Spleen (tissue), 11 donors: ENCODE measurements at regions not wholly inside any gene's neighbourhood (a gene's known extent, or its start where the extent isn't known, plus 50 kb on each side); places are given as distances from the start of the nearest gene placed in this dataset.

Experiments used
- DNase-seq: peaks from one replicate; pipeline ENCODE4 v3.0.0-alpha.2; 2020
- H3K27ac ChIP-seq, 8 donors: fragments of 200-600 bp; sonication (generic) in 7 of 8; 1 replicate in 4 of 8; 2 replicates in 4 of 8; pipeline versions ENCODE4 v1.5.0 to v1.8.0; 2016 to 2021; ENCODE audit warnings: inconsistent platforms in 4 of 8, mild to moderate bottlenecking in 4 of 8, moderate library complexity in 1 of 8
- H3K27me3 ChIP-seq, 7 donors: fragments of 200-600 bp; sonication (generic) in 6 of 7; replicated peaks in 1 of 7; 1 replicate in 4 of 7; 2 replicates in 3 of 7; pipeline versions ENCODE4 v1.5.0 to v1.8.0; 2016 to 2021; ENCODE audit warnings: inconsistent platforms in 3 of 7, mild to moderate bottlenecking in 1 of 7
- H3K36me3 ChIP-seq, 6 donors: fragments of 200-600 bp; sonication (generic) in 5 of 6; 1 replicate in 4 of 6; 2 replicates in 2 of 6; pipeline versions ENCODE4 v1.5.0 to v1.8.0; 2016 to 2021; ENCODE audit warnings: inconsistent platforms in 2 of 6
- H3K4me1 ChIP-seq, 6 donors: fragments of 200-600 bp; sonication (generic) in 5 of 6; 1 replicate in 3 of 6; 2 replicates in 3 of 6; pipeline versions ENCODE4 v1.5.0 to v1.8.0; 2016 to 2021; ENCODE audit warnings: inconsistent platforms in 3 of 6
- H3K4me3 ChIP-seq, 8 donors: fragments of 200-600 bp; sonication (generic) in 7 of 8; 1 replicate in 4 of 8; 2 replicates in 4 of 8; pipeline versions ENCODE4 v1.5.0 to v1.8.0; 2016 to 2021; ENCODE audit warnings: inconsistent platforms in 4 of 8, mild to moderate bottlenecking in 4 of 8, moderate library complexity in 2 of 8
- H3K9me3 ChIP-seq, 8 donors: fragments of 200-600 bp; sonication (generic) in 7 of 8; 1 replicate in 4 of 8; 2 replicates in 4 of 8; pipeline versions ENCODE4 v1.5.0 to v1.8.0; 2016 to 2021; ENCODE audit warnings: inconsistent platforms in 4 of 8
- CTCF ChIP-seq, 11 experiments: fragments of 200-600 bp in 7 of 11; fragments of 450-650 bp in 4 of 11; sonication (generic) in 4 of 11; IDR thresholded peaks in 8 of 11; conservative IDR thresholded peaks in 3 of 11; 1 replicate in 7 of 11; 2 replicates in 4 of 11; pipeline versions ENCODE4 v1.4.0 to v1.8.0; 2016 to 2021; ENCODE audit warnings: antibody characterized with exemption in 11 of 11, inconsistent platforms in 4 of 11, mild to moderate bottlenecking in 1 of 11
- POLR2A ChIP-seq, 3 donors: fragments of 450-650 bp; IDR thresholded peaks; one replicate each; pipeline ENCODE4 v1.5.1; 2017; ENCODE audit warnings: antibody characterized with exemption in 3 of 3, mild to moderate bottlenecking in 1 of 3
- POLR2AphosphoS5 ChIP-seq, 3 donors: sonication (generic); formaldehyde crosslinking; IDR thresholded peaks; one replicate each; pipeline ENCODE4 v1.5.1; 2017; ENCODE audit warnings: antibody characterized with exemption in 3 of 3
- WGBS, 5 donors: extraction: QIAGEN DNeasy Blood & Tissue Kit in 3 of 5; methylation state at CpG; one replicate each; pipeline versions ENCODE4 v1.1.5 to v1.1.7; 2013 to 2018; 5-methylcytosine and 5-hydroxymethylcytosine counted together
- intact Hi-C: fragments of 100-400 bp; cut with DNase I; formaldehyde crosslinking; loops from one replicate; pipeline ENCODE4 v1.15.0; 2023; ENCODE audit warnings: low total_unique reads
- donor health status: healthy with polysubstance abuse.
- donor health status: DM: no; HTN: no; CAD: no; lungs with moderate emphysema.
- donor health status: DM: no; HTN: no; CAD: no.
- donor health status: Bipolar disorder and iron deficiency.
- donor health status: healthy.
- donor health status: DM: no; HTN: no; CAD: no.
- donor health status: DM: yes; HTN: yes; CAD: no.

- TF ChIP-seq POLR2AphosphoS5 (IDR thresholded peaks at IDR 0.05) (no peak), POLR2A (IDR thresholded peaks at IDR 0.05) (no peak)
- WGBS, 5 donors: 64 to 84% (median 78%) methylated on average over 6 of the region's 6 CpGs
- intact Hi-C loops: no loop called here
Observed at GRCh38 chr18:67650686-67651385, 134.3 kb upstream of the DSEL start.

GRCh38 chr18:67646890-67647289, 130.4 kb upstream of the DSEL start:
- TF ChIP-seq POLR2A (IDR thresholded peaks at IDR 0.05) (no peak), CTCF (IDR thresholded peaks at IDR 0.05 in 8 of 11, conservative IDR thresholded peaks at IDR 0.05 in 3 of 11) (no peak), POLR2AphosphoS5 (IDR thresholded peaks at IDR 0.05) (no peak)
- DNase-seq: no peak
- Histone ChIP-seq H3K4me1 (no peaks in the 10 kb centered on the region), H3K27me3 (no peaks in the 10 kb centered on the region), H3K4me3 (no peak overlapping the region), H3K9me3 (no peaks in the 10 kb centered on the region), H3K36me3 (no peaks in the 10 kb centered on the region), H3K27ac (no peak overlapping the region)
- 77 to 95% (median 90%) methylated on average over 2 of the region's 2 CpGs for WGBS, 5 donors
- intact Hi-C loops: no loop called here

More at GRCh38 chr18:67650686-67651385, 134.3 kb upstream of the DSEL start:
- Histone ChIP-seq H3K27ac (no peak overlapping the region), H3K9me3 (no peaks in the 10 kb centered on the region), H3K27me3 (no peaks in the 10 kb centered on the region), H3K4me3 (no peak overlapping the region), H3K36me3 (no peaks in the 10 kb centered on the region), H3K4me1 (no peaks in the 10 kb centered on the region)
- DNase-seq: no peak

GRCh38 chr18:67644226-67644625, 127.7 kb upstream of the DSEL start:
- intact Hi-C loops: no loop called here
- H3K4me1 ChIP-seq: no peaks in the 10 kb centered on the region
- WGBS, 5 donors: 82 to 97% (median 94%) methylated on average over 2 of the region's 2 CpGs
- no peak for TF ChIP-seq POLR2A (IDR thresholded peaks at IDR 0.05)
- TF ChIP-seq POLR2AphosphoS5 (IDR thresholded peaks at IDR 0.05): no peak
- no peak for TF ChIP-seq CTCF (IDR thresholded peaks at IDR 0.05 in 8 of 11, conservative IDR thresholded peaks at IDR 0.05 in 3 of 11)
- H3K36me3 ChIP-seq: no peaks in the 10 kb centered on the region
- no peak for DNase-seq
- H3K4me3 ChIP-seq: no peak overlapping the region
- no peak overlapping the region for H3K27ac ChIP-seq
- H3K27me3 ChIP-seq: no peaks in the 10 kb centered on the region
- H3K9me3 ChIP-seq: no peaks in the 10 kb centered on the region

- Histone ChIP-seq H3K9me3 (no peaks in the 10 kb centered on the region), H3K36me3 (no peaks in the 10 kb centered on the region), H3K4me3 (no peak overlapping the region), H3K27ac (no peak overlapping the region), H3K4me1 (no peaks in the 10 kb centered on the region), H3K27me3 (no peaks in the 10 kb centered on the region)
- DNase-seq: no peak
- no peak for TF ChIP-seq POLR2AphosphoS5 (IDR thresholded peaks at IDR 0.05)
- TF ChIP-seq CTCF (IDR thresholded peaks at IDR 0.05 in 8 of 11, conservative IDR thresholded peaks at IDR 0.05 in 3 of 11): no peak
- no peak for TF ChIP-seq POLR2A (IDR thresholded peaks at IDR 0.05)
- intact Hi-C loops: no loop called here
- 82 to 92% (median 90%) methylated on average over 2 of the region's 2 CpGs for WGBS, 5 donors
Observed at GRCh38 chr18:67639872-67640271, 123.4 kb upstream of the DSEL start.
